Activated naive CD4-positive, alpha-beta T cell treated with anti-CD3 and anti-CD28 coated beads, Interleukin-2, amount 50 U/mL, for 24 hours (primary cell): ENCODE measurements at regions not wholly inside any gene's neighbourhood (a gene's known extent, or its start where the extent isn't known, plus 50 kb on each side); places are given as distances from the start of the nearest gene placed in this dataset.
"Not testable (repeated sequence)": the region's sequence is repeated elsewhere in the genome, so short reads cannot be mapped to it uniquely, and the experiment has no call there.

Experiments
- H3K27ac Mint-ChIP-seq: one replicate; pipeline ENCODE4 v1.8.0; 2021; ENCODE audit warnings: mild to moderate bottlenecking, mixed read lengths
- H3K27me3 Mint-ChIP-seq: one replicate; pipeline ENCODE4 v1.8.0; 2021; ENCODE audit warnings: mixed read lengths
- H3K36me3 Mint-ChIP-seq: one replicate; pipeline ENCODE4 v1.8.0; 2021; ENCODE audit warnings: mixed read lengths
- H3K4me1 Mint-ChIP-seq: one replicate; pipeline ENCODE4 v1.8.0; 2021; ENCODE audit warnings: mixed read lengths
- H3K4me3 Mint-ChIP-seq: one replicate; pipeline ENCODE4 v1.8.0; 2021; ENCODE audit warnings: mild to moderate bottlenecking, mixed read lengths
- H3K9me3 Mint-ChIP-seq: one replicate; pipeline ENCODE4 v1.8.0; 2021; ENCODE audit warnings: mixed read lengths

- not testable (repeated sequence) for H3K36me3 Mint-ChIP-seq, H3K27ac Mint-ChIP-seq, H3K27me3 Mint-ChIP-seq, H3K4me3 Mint-ChIP-seq, H3K9me3 Mint-ChIP-seq, H3K4me1 Mint-ChIP-seq
Observed at GRCh38 chr21:6363591-6363990, 4157.8 kb upstream of the TPTE start.

- not testable (repeated sequence) for H3K4me3 Mint-ChIP-seq, H3K9me3 Mint-ChIP-seq, H3K27ac Mint-ChIP-seq, H3K36me3 Mint-ChIP-seq, H3K4me1 Mint-ChIP-seq, H3K27me3 Mint-ChIP-seq
Observed at GRCh38 chr21:6368824-6369223, 4152.6 kb upstream of the TPTE start.

GRCh38 chr21:6373253-6373652 is 4148.1 kb upstream of the TPTE start:
- not testable (repeated sequence) for H3K27me3 Mint-ChIP-seq, H3K36me3 Mint-ChIP-seq, H3K4me1 Mint-ChIP-seq, H3K4me3 Mint-ChIP-seq, H3K9me3 Mint-ChIP-seq, H3K27ac Mint-ChIP-seq

DNA sequence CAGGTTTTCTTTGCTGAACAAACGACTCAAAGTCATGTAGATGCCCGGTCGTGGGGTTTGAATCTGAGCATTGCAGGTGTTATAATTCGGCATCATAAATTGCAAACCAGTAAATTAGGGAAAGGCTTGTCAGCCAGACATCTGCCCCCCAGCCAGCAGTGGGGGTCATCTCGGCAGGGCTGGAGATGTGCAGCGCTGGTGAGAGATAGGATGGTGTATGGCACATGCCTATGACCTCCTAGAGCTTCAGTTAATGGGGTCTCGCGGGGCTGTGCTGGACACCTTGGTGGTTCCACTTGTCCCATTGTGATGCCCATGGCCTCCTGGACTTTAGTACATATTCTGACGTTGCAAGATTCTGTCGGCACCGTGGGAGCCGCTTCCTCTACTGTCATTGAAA is 4147.2 kb upstream of the TPTE start:
- not testable (repeated sequence) for H3K9me3 Mint-ChIP-seq, H3K27ac Mint-ChIP-seq, H3K36me3 Mint-ChIP-seq, H3K4me3 Mint-ChIP-seq, H3K4me1 Mint-ChIP-seq, H3K27me3 Mint-ChIP-seq

DNA sequence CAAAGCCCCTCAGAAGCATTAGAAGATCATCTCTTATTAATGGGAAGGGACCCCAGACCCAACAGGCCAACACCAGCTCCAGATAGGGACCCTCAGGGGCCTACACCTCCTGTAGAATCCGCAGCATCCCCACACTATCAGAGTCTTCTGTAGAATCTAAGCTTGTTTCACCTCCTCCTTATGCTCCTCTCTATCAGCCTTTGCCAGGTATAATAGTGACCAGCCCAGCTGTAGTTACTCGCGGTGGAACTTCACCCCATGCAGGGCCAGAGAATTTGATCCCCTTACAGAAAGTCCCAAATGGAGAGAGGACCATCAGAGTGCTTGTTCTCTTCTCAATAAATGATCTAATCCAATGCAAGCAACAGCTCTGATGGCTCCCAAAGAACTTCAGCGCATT is 4146.5 kb upstream of the TPTE start:
- H3K4me1 Mint-ChIP-seq, H3K9me3 Mint-ChIP-seq, H3K27me3 Mint-ChIP-seq, H3K4me3 Mint-ChIP-seq, H3K36me3 Mint-ChIP-seq: not testable (repeated sequence)
- peak overlapping the region; percentile 14 for H3K27ac Mint-ChIP-seq

DNA sequence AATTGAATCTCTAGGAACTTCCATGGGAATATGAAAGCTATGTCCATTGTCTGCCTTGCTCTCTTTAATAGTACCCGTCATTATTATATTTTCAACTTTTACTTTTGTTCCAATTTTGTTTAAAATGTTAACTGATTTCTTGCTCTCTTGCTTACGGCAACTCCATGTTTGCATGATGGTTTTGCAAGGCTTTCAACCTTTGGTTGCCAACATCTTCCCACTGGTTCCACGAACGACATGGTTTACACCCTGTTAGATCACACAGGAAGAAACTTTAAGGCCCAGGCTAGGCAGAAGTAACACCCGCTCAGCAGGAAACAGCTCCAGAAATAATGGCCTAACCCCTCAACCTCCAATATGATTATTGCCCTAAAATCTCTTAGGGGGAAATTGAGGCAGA is 4145.6 kb upstream of the TPTE start:
- not testable (repeated sequence) for H3K36me3 Mint-ChIP-seq, H3K27me3 Mint-ChIP-seq, H3K4me1 Mint-ChIP-seq, H3K4me3 Mint-ChIP-seq, H3K9me3 Mint-ChIP-seq, H3K27ac Mint-ChIP-seq

DNA sequence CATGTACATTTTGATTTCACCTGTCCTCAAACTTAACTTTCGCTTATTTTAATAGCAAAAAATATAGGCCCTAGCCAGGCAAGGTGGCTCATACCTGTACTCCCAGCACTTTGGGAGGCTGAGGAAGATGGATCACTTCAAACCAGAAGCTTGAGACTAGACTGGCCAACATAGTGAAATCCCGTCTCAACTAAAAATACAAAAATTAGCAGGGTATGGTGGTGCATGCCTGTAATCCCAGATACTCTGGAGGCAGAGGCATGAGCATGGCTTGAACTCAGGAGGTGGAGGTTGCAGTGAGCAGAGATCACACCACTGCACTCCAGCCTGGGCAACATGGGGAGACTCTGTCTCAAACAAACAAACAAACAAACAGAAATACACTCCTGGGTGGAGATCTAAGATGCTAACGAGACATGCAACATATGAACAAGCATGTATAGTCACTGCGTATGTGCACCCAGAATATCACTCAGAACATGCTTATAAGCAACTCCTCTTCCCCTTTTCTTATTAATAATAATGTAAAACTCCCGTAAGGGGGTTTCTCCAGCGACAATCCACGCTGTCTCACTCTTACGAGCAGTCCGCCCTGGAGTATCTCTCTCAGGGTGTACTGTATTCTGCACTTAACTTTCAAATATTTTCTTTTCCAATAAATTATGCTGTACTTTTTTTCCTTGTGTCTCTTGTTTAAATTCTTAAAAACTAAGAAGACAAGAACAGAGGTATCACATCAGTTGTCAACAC is 4144.9 kb upstream of the TPTE start:
- H3K4me1 Mint-ChIP-seq, H3K4me3 Mint-ChIP-seq, H3K36me3 Mint-ChIP-seq, H3K9me3 Mint-ChIP-seq, H3K27me3 Mint-ChIP-seq: not testable (repeated sequence)
- peak overlapping the region; percentile 30 for H3K27ac Mint-ChIP-seq
